HUES64 (cell line): ENCODE measurements at regions not wholly inside any gene's neighbourhood (a gene's known extent, or its start where the extent isn't known, plus 50 kb on each side); places are given as distances from the start of the nearest gene placed in this dataset.
"Not testable (repeated sequence)": the region's sequence is repeated elsewhere in the genome, so short reads cannot be mapped to it uniquely, and the experiment has no call there.

ENCODE experiments used
- H3K27ac ChIP-seq: 2 replicates; pipeline ENCODE4 v1.7.0; 2013; ENCODE audit warnings: low read depth, low read length, inconsistent platforms
- H3K27me3 ChIP-seq: 2 replicates; pipeline ENCODE4 v1.6.1; 2013; ENCODE audit warnings: mild to moderate bottlenecking, low read length; ENCODE audit not compliant: insufficient read depth
- H3K36me3 ChIP-seq: 2 replicates; pipeline ENCODE4 v1.6.1; 2013; ENCODE audit warnings: mild to moderate bottlenecking, low read length; ENCODE audit not compliant: insufficient read depth
- H3K4me1 ChIP-seq: 2 replicates; pipeline ENCODE4 v1.6.1; 2013; ENCODE audit warnings: mild to moderate bottlenecking, low read length, moderate library complexity; ENCODE audit not compliant: insufficient read depth
- H3K4me3 ChIP-seq: 2 replicates; pipeline ENCODE4 v1.5.1; 2013; ENCODE audit warnings: mild to moderate bottlenecking, low read length, moderate library complexity
- H3K9ac ChIP-seq: 2 replicates; pipeline ENCODE4 v1.6.1; 2013; ENCODE audit warnings: mild to moderate bottlenecking, low read depth, low read length
- H3K9me3 ChIP-seq: 2 replicates; pipeline ENCODE4 v1.6.1; 2013; ENCODE audit warnings: low read depth, low read length; ENCODE audit not compliant: insufficient read depth
- WGBS: fragments of 150-250, 120-280 bp; methylation state at CpG from one replicate; pipeline ENCODE4 v1.1.7; 2013; ENCODE audit warnings: missing lambda C conversion rate; 5-methylcytosine and 5-hydroxymethylcytosine counted together

- no peaks in the 10 kb centered on the region for H3K36me3 ChIP-seq
- peak overlapping the region; percentile 92 for H3K27ac ChIP-seq
- H3K4me1 ChIP-seq: peaks cover 52% of the 10 kb centered on the region
- no peaks in the 10 kb centered on the region for H3K27me3 ChIP-seq
- H3K9ac ChIP-seq: no peak overlapping the region; the same call in 1 of the 2 replicates
- WGBS: no CpG with 5 or more reads among the region's 2 CpGs
- 0 out of 2 replicates have a peak overlapping the region, but pooled peaks have one; percentile 29 for H3K4me3 ChIP-seq
- H3K9me3 ChIP-seq: no peaks in the 10 kb centered on the region
These were observed 1393.3 kb upstream of the ATXN8OS start for GRCh38 chr13:68714292-68714691.

DNA sequence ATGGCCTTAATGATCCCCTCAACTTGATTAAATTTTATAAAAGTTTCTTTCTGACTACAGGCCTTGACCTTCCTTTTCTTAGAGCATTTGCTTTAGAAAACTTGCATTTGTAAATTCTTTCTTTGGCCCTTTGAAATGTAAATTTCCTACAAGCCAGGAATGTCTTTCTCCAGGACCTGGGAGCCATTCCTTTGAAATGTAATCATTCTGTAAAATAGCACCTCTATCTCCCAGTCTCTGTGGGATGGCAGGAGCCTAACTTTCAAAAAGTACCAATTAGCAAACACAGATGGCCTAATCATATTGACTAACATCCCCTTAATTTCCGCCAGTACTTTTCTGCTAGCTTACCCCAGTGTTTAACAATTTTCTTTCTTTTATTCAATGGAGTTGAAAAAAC, 1394.2 kb upstream of the ATXN8OS start:
- H3K9me3 ChIP-seq: no peaks in the 10 kb centered on the region
- H3K36me3 ChIP-seq: no peaks in the 10 kb centered on the region
- H3K4me3 ChIP-seq: peak overlapping the region; percentile 31
- H3K27ac ChIP-seq: peak overlapping the region; percentile 92
- WGBS: 0% methylated on average over 1 of the region's 1 CpG
- peaks cover 52% of the 10 kb centered on the region for H3K4me1 ChIP-seq
- H3K27me3 ChIP-seq: no peaks in the 10 kb centered on the region
- peak overlapping the region; percentile 24; the same call in 1 of the 2 replicates for H3K9ac ChIP-seq

DNA sequence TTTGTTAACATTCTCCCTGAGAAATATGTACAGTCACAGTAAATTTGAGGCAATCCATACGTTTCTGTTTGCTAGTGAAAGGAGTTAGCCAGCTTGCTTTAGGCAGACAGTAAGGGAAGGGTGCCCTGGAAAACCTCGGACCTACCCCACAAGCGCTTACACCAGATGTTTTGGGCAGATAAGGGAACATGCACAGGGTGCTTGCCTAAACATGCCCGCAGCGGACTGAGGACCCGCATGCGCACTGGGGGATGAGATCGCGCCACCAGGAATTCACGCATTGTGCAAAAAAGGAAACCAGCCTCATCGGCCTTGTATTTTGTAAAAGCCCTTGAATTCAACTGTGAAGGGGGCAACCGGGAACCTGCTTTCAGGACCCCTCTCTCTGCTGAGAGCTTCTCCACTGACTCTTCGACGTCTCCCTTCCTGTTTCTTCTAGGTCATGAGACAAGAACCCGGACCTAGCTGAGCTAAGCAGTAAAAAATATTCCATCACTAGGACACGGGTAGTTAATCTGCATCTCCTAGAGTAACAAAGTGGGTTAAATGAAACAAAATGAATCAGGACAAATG, 1399.2 kb upstream of the ATXN8OS start:
- WGBS: 93% methylated on average over 16 of the region's 16 CpGs
- no peaks in the 10 kb centered on the region; the same call in 1 of the 2 replicates for H3K36me3 ChIP-seq
- peaks cover 10% of the 10 kb centered on the region; the same call in 1 of the 2 replicates for H3K9me3 ChIP-seq
- H3K4me3 ChIP-seq: no peak overlapping the region
- H3K9ac ChIP-seq: no peak overlapping the region
- no peak overlapping the region for H3K27ac ChIP-seq
- H3K4me1 ChIP-seq: peaks cover 20% of the 10 kb centered on the region
- H3K27me3 ChIP-seq: no peaks in the 10 kb centered on the region

DNA sequence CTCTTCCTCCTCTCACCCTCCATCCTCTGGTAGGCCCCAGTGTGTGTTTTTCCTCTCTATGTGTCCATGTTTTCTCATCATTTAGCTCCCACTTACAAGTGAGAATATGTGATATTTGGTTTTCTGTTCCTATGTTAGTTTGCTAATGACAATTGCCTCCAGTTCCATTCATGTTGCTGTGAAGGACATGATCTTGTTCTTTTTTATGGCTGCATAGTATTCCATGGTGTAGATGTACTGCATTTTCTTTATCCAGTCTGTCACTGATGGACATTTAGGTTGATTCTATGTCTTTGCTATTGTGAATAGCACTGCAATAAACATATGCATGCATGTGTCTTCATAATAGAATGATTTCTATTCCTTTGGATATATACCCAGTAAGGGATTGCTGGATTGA, 1401.6 kb upstream of the ATXN8OS start:
- H3K9me3 ChIP-seq, H3K36me3 ChIP-seq, H3K4me3 ChIP-seq, H3K9ac ChIP-seq, H3K27me3 ChIP-seq, H3K27ac ChIP-seq, H3K4me1 ChIP-seq: not testable (repeated sequence)

DNA sequence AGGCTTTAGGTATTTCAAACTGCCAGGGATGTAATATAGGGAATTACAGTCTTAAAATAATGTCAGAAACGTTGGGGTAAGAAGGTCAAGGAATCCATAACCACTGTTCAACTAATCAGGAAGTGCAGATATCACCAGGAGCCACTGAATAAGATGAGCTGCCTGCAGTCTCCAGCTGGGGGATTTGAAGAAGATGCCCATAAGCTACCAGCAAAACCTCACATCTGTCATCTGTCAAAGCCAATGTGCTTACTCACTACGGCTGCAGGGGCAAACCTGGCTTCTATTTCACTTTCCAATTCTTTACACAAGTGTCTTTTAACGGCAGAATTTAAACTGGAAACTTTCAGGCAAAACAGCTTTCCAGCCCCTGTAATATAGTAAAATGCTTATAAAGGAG, 1410.1 kb upstream of the ATXN8OS start:
- Histone ChIP-seq H3K36me3 (no peaks in the 10 kb centered on the region), H3K9me3 (no peaks in the 10 kb centered on the region), H3K4me1 (no peaks in the 10 kb centered on the region), H3K27ac (no peak overlapping the region), H3K9ac (no peak overlapping the region), H3K4me3 (no peak overlapping the region), H3K27me3 (no peaks in the 10 kb centered on the region)
- 89% methylated on average over 3 of the region's 3 CpGs for WGBS

GRCh38 chr13:68696907-68697306, 1410.7 kb upstream of the ATXN8OS start:
- H3K27ac ChIP-seq: no peak overlapping the region
- H3K9ac ChIP-seq: no peak overlapping the region
- no peak overlapping the region for H3K4me3 ChIP-seq
- H3K27me3 ChIP-seq: no peaks in the 10 kb centered on the region
- no peaks in the 10 kb centered on the region for H3K4me1 ChIP-seq
- 91% methylated on average over 1 of the region's 2 CpGs for WGBS
- H3K36me3 ChIP-seq: no peaks in the 10 kb centered on the region
- H3K9me3 ChIP-seq: no peaks in the 10 kb centered on the region

DNA sequence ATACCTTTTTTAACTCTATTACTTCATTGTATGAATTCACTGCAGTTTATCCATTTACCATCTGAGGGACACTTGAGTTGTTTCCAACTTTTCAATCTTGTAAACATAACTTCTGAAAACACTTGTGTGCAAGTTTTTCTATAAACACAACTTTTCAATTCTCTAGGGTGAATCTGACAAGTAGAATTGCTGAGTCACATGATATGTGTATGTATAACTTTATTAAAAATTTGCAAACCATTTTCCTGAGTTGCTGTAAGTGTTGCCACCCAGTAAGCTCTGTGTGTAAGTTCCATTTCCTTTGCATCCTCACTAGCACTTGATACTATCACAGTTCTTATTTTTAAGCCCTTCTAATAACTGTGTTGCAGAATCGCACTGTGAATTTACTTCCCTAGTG, 1415.6 kb upstream of the ATXN8OS start:
- Histone ChIP-seq H3K9me3 (no peaks in the 10 kb centered on the region), H3K27ac (no peak overlapping the region), H3K4me3 (no peak overlapping the region), H3K27me3 (no peaks in the 10 kb centered on the region), H3K9ac (no peak overlapping the region), H3K4me1 (peaks cover 21% of the 10 kb centered on the region), H3K36me3 (no peaks in the 10 kb centered on the region)
- 97% methylated on average over 1 of the region's 1 CpG for WGBS

- Histone ChIP-seq H3K9ac (no peak overlapping the region), H3K27me3 (no peaks in the 10 kb centered on the region), H3K4me3 (no peak overlapping the region), H3K27ac (no peak overlapping the region), H3K4me1 (peaks cover 29% of the 10 kb centered on the region), H3K9me3 (no peaks in the 10 kb centered on the region), H3K36me3 (no peaks in the 10 kb centered on the region)
- WGBS: 90% methylated on average over 2 of the region's 2 CpGs
These were observed 1417.1 kb upstream of the ATXN8OS start for GRCh38 chr13:68690567-68690966.

GRCh38 chr13:68676513-68677115, 1431.0 kb upstream of the ATXN8OS start:
- H3K4me1 ChIP-seq: peaks cover 6% of the 10 kb centered on the region; the same call in 1 of the 2 replicates
- WGBS: 96% methylated on average over 2 of the region's 2 CpGs

DNA sequence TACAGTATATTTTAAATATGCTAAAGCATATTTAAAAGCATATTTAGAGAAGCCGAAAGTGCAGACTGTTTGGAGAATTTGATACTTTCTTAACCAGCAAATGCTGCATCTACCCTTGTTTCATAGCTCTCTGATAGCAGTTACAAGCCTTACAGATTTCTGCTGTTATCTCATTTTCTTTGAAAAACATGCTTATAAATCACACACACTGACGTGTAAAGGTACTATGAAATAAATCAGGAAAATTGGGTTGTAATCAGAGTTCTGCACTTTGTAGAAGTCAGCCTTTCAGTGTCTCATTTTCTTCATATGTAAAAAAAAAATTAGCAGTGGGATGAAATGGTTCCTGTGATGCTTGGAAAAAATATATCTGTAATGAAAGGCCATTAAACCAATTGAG, 1432.4 kb upstream of the ATXN8OS start:
- Histone ChIP-seq H3K27ac (no peak overlapping the region), H3K4me1 (peaks cover 6% of the 10 kb centered on the region; the same call in 1 of the 2 replicates), H3K36me3 (no peaks in the 10 kb centered on the region), H3K27me3 (no peaks in the 10 kb centered on the region), H3K4me3 (no peak overlapping the region), H3K9ac (no peak overlapping the region), H3K9me3 (no peaks in the 10 kb centered on the region)
- WGBS: 95% methylated on average over 2 of the region's 2 CpGs

More at GRCh38 chr13:68676513-68677115, 1431.0 kb upstream of the ATXN8OS start:
- H3K27ac ChIP-seq: no peak overlapping the region
- no peaks in the 10 kb centered on the region for H3K27me3 ChIP-seq
- no peak overlapping the region for H3K9ac ChIP-seq
- no peaks in the 10 kb centered on the region for H3K9me3 ChIP-seq
- no peak overlapping the region for H3K4me3 ChIP-seq
- no peaks in the 10 kb centered on the region for H3K36me3 ChIP-seq

- WGBS: 93% methylated on average over 1 of the region's 3 CpGs
- no peak overlapping the region for H3K9ac ChIP-seq
- H3K9me3 ChIP-seq: no peaks in the 10 kb centered on the region
- no peak overlapping the region for H3K27ac ChIP-seq
- no peaks in the 10 kb centered on the region for H3K36me3 ChIP-seq
- no peak overlapping the region for H3K4me3 ChIP-seq
- H3K27me3 ChIP-seq: no peaks in the 10 kb centered on the region
- no peaks in the 10 kb centered on the region; the same call in 1 of the 2 replicates for H3K4me1 ChIP-seq
These were observed 1437.7 kb upstream of the PCDH9 start for GRCh38 chr13:68667863-68668262.
